ENCODE measurements at regions not wholly inside any gene's neighbourhood (a gene's known extent, or its start where the extent isn't known, plus 50 kb on each side); places are given as distances from the start of the nearest gene placed in this dataset.

DNA sequence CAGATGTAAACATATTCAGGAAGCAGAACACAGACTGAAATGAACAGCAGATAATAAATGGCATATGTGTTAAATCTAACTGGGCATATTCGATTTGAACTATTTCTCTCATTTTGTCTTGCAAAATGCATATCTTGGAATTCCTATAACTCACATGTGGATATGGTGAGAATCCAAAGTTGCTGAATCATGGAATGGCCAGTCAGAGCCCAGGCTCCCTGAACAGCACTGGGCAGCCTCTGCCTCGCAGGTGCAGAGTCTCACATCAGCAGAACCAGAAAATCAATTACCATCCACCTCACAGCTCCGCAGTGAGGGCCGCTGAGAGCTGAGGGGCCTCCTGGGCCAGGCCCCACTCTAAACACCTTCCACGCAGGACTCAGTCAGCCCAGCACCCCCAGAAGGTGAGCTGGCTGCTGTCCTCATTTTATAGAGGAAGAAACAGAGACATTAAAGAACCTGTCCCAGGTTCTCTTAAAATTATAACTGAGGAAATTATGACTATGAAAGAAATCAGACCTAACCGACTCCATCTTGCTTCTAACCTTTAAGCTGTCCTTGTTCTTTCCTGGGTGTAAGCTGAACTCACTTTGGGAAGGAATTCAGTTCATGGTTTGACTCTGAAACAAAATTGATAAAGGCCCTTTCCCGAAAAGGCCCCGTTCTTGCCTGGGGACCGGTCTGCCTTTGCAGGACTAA, 269.1 kb upstream of the SFSWAP start:
- Histone ChIP-seq H3K27me3 (peaks cover 0 to 19% of the 10 kb centered on the region in 2 donors), H3K36me3 (no peaks in the 10 kb centered on the region), H3K4me1 (no peaks in the 10 kb centered on the region), H3K9me3 (no peaks in the 10 kb centered on the region), H3K27ac (no peak overlapping the region), H3K4me3 (no peak overlapping the region)
- DNase-seq (no peak), ATAC-seq (no peak)
- TF ChIP-seq CTCF (IDR thresholded peaks at IDR 0.05): no peak
- intact Hi-C loops (cut with DNase I): no loop called here

DNA sequence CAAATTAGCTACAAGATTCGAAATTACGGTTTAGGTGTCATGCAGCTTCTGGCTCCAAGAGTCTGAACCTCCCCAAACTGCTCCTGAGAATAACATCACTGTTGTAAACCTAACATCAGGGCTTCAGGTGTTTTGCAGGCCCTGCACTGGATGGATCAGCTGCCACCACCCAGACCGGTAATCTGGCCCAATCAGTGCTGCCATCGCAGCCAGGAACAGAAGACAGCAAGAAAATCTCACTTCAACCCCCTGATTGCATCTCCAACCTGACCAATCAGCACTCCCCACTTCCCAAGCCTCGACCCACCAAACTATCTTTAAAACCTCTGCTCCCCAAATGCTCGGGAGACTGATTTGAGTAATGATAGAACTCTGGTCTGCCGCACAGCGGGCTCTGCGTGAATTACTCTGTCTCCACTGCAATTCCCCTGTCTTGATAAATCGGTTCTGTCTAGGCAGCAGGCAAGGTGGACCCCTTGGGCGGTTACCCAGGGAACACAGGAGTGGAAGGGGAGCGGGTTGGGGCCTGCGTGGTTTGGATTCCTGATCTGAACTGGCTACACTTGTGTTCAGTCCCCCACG, 268.5 kb upstream of the SFSWAP start:
- no peak overlapping the region for H3K27ac ChIP-seq
- H3K4me1 ChIP-seq: no peaks in the 10 kb centered on the region
- no peaks in the 10 kb centered on the region for H3K9me3 ChIP-seq
- H3K27me3 ChIP-seq: peaks cover 0 to 16% of the 10 kb centered on the region in 2 donors
- ATAC-seq (no peak), DNase-seq (no peak)
- no peak for TF ChIP-seq CTCF (IDR thresholded peaks at IDR 0.05)
- intact Hi-C loops (cut with DNase I): no loop called here
- H3K36me3 ChIP-seq: no peaks in the 10 kb centered on the region
- H3K4me3 ChIP-seq: no peak overlapping the region

DNA sequence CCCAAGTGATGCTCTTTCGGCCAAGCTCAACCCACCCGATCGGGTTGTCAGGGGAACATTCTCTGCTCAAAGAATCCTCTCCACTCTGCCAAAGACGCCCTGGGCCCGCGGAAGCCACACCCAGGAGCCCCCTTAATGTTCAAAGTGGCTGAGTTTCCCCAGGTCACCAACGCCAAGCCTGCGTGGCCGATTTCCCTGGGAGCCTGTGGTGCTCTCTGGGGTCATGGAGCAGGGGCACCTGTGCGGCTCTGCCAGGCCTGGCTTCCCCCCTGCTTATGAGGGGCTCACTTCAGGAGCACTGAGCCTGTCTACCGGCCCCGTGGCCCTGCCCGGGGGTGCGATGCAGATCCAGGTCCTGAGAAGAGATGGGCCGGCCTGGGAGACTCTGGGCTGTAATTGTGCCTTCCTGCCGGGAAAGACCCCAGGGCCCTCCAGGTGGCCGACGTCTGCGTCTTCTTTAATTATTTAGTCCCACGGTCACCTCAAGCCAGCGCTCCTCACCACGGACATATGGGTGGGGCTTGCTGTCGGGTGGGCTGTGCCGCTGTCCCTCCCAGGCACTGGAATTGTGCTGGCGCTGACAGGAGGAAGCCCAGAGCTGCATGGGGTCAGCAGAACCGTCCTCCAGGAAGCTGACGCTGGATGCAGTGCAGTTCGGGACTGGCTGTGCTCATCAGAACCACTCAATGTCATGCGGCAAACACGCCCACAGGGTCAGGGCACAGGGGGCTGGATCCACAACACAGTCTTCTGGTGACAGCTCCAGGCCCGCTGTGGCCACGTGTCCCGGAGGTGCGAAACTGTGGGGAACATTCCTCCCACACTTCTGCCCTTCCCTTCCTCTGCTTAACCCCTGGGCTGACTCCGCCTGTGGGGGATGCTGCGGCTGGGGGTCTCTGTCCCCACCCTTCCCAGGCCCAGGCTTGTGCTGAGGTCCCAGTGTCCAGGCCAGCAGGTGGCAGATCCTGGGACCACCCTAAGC, 267.6 kb upstream of the SFSWAP start:
- TF ChIP-seq CTCF (IDR thresholded peaks at IDR 0.05): no peak
- ATAC-seq: no peak

GRCh38 chr12:131444220-131445164, 266.4 kb upstream of the SFSWAP start:
- no peak overlapping the region for H3K27ac ChIP-seq
- intact Hi-C loops (cut with DNase I): no loop called here
- no peaks in the 10 kb centered on the region for H3K36me3 ChIP-seq
- ATAC-seq (no peak), DNase-seq (peak in 1 of 4 donors; percentile 69)
- H3K4me3 ChIP-seq: no peak overlapping the region
- H3K27me3 ChIP-seq: no peaks in the 10 kb centered on the region
- H3K4me1 ChIP-seq: no peaks in the 10 kb centered on the region
- TF ChIP-seq CTCF (IDR thresholded peaks at IDR 0.05): no peak
- peaks cover 0 to 7% of the 10 kb centered on the region in 2 donors for H3K9me3 ChIP-seq

More for the DNA sequence above, 267.6 kb upstream of the SFSWAP start:
- Histone ChIP-seq H3K9me3 (peaks cover 0 to under 1% of the 10 kb centered on the region in 2 donors), H3K27ac (no peak overlapping the region), H3K4me1 (no peaks in the 10 kb centered on the region), H3K4me3 (no peak overlapping the region), H3K27me3 (peaks cover 0 to 7% of the 10 kb centered on the region in 2 donors), H3K36me3 (no peaks in the 10 kb centered on the region)
- DNase-seq: peak in 1 of 4 donors; percentile 68
- intact Hi-C loops (cut with DNase I): no loop called here

All from left lung (tissue), 4 donors.